ENCODE measurements at regions not wholly inside any gene's neighbourhood (a gene's known extent, or its start where the extent isn't known, plus 50 kb on each side); places are given as distances from the start of the nearest gene placed in this dataset.

DNA sequence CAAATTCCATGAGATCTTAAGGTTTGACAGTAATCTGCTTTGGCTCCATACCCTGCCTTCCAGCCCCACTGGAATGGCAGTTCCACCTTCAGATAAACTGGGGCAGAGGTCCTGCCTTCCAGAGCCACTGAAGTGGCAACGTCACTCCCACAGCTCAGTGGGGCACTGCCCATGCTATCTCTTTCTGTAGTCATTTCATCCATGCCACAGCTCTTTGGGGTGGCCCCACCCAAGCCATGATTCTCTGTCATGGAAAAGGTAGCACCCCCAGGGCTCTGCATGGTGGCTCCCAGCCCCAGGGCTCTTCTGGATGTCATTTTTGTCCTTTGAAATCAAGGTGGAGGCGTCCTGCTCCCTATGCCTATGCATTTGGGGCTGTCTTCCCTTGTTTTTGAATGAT lies 596.5 kb downstream of the SPOCK3 start (continued):
- no peak for TF ChIP-seq CEBPB (IDR thresholded peaks at IDR 0.05; ENCODE audit: low read depth, low read length)
- no peak for TF ChIP-seq SAP30 (IDR thresholded peaks at IDR 0.05; ENCODE audit: insufficient read depth, insufficient replicate concordance, low read length)
- TF ChIP-seq, protein P1, sequence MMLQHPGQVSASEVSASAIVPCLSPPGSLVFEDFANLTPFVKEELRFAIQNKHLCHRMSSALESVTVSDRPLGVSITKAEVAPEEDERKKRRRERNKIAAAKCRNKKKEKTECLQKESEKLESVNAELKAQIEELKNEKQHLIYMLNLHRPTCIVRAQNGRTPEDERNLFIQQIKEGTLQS (IDR thresholded peaks at IDR 0.05; ENCODE audit: insufficient read depth, low read depth, low read length), result no peak
